Tongue (tissue), 1 donor: ENCODE measurements at regions not wholly inside any gene's neighbourhood (a gene's known extent, or its start where the extent isn't known, plus 50 kb on each side); places are given as distances from the start of the nearest gene placed in this dataset.
A peak's percentile ranks its signal among the peaks of the same experiment; 100 is the strongest.

Source experiments
- DNase-seq: peaks from one replicate; pipeline ENCODE4 v3.0.0-alpha.2; 2015

GRCh38 chr2:144241801-144242200 is 278.1 kb downstream of the ZEB2 start:
- DNase-seq = no peak

GRCh38 chr2:144240656-144241339 is 279.1 kb downstream of the ZEB2 start:
- no peak for DNase-seq

- DNase-seq = no peak
Measured at GRCh38 chr2:144239726-144240125, 280.2 kb downstream of the ZEB2 start.

GRCh38 chr2:144239306-144239705 is 280.6 kb downstream of the ZEB2 start:
- no peak for DNase-seq

- DNase-seq = no peak
Measured at GRCh38 chr2:144237830-144238627, 281.9 kb downstream of the ZEB2 start.

- no peak for DNase-seq
Measured at GRCh38 chr2:144237108-144237507, 282.8 kb downstream of the ZEB2 start.

GRCh38 chr2:144235050-144235449 is 284.9 kb downstream of the ZEB2 start:
- no peak for DNase-seq

- DNase-seq = no peak
Measured at GRCh38 chr2:144234542-144234871, 285.4 kb downstream of the ZEB2 start.

GRCh38 chr2:144233733-144234541 is 286.0 kb downstream of the ZEB2 start:
- DNase-seq = no peak

- DNase-seq = peak; percentile 16
Measured at GRCh38 chr2:144233317-144233716, 286.6 kb downstream of the ZEB2 start.

- no peak for DNase-seq
Measured at GRCh38 chr2:144230448-144231085, 289.4 kb downstream of the ZEB2 start.

GRCh38 chr2:144230033-144230432 is 289.9 kb downstream of the ZEB2 start:
- DNase-seq = no peak

- no peak for DNase-seq
Measured at GRCh38 chr2:144229296-144229695, 290.6 kb downstream of the ZEB2 start.

GRCh38 chr2:144227427-144228105 is 292.4 kb downstream of the ZEB2 start:
- DNase-seq = no peak

- no peak for DNase-seq
Measured at GRCh38 chr2:144225076-144225475, 294.8 kb downstream of the ZEB2 start.

- DNase-seq = no peak
Measured at GRCh38 chr2:144224472-144224871, 295.4 kb downstream of the ZEB2 start.

- DNase-seq = no peak
Measured at GRCh38 chr2:144219979-144220378, 299.9 kb downstream of the ZEB2 start.

- DNase-seq = no peak
Measured at GRCh38 chr2:144217853-144218633, 301.9 kb downstream of the ZEB2 start.

GRCh38 chr2:144215701-144216675 is 303.9 kb downstream of the ZEB2 start:
- DNase-seq = no peak

GRCh38 chr2:144215207-144215606 is 304.7 kb downstream of the ZEB2 start:
- DNase-seq = no peak
